AG04450 (cell line): ENCODE measurements at regions not wholly inside any gene's neighbourhood (a gene's known extent, or its start where the extent isn't known, plus 50 kb on each side); places are given as distances from the start of the nearest gene placed in this dataset.

ENCODE experiments used
- CTCF ChIA-PET: fragments of 300-600, 350-600 bp; formaldehyde crosslinking; extraction: SDS; loops from one replicate; lab custom pipeline; 2022; ENCODE audit warnings: antibody characterized with exemption, inconsistent platforms; lab: Charles Lee
- POLR2A ChIA-PET: fragments of 350-600 bp; formaldehyde crosslinking; extraction: SDS; loops from one replicate; lab custom pipeline; 2021; ENCODE audit warnings: antibody characterized with exemption, inconsistent platforms; lab: Yijun Ruan, JAX
- DNase-seq: peaks from one replicate; pipeline ENCODE4 v3.0.0-alpha.2; 2011; ENCODE audit warnings: low read depth, low spot score
- H3K27ac ChIP-seq: one replicate; pipeline ENCODE4 v1.5.1; 2012; ENCODE audit warnings: low read depth, low read length, control low read depth
- H3K27me3 ChIP-seq: one replicate; pipeline ENCODE4 v1.6.0; 2012; ENCODE audit warnings: low read length; ENCODE audit not compliant: control insufficient read depth, insufficient read depth
- H3K4me3 ChIP-seq: 2 replicates; pipeline ENCODE4 v1.5.1; 2011; ENCODE audit warnings: mild to moderate bottlenecking, low read depth, low read length, control low read depth
- H3K9me3 ChIP-seq: 2 replicates; pipeline ENCODE4 v1.5.1; 2012; ENCODE audit warnings: low read length; ENCODE audit not compliant: control insufficient read depth, insufficient read depth
- CTCF ChIP-seq: IDR thresholded peaks from 2 replicates; pipeline ENCODE4 v1.5.1; 2011; ENCODE audit warnings: low read depth, low read length, control low read depth, inconsistent platforms

- no peak overlapping the region for H3K27ac ChIP-seq
- H3K4me3 ChIP-seq = no peak overlapping the region
- no peaks in the 10 kb centered on the region for H3K9me3 ChIP-seq
- CTCF ChIA-PET = no interaction called here
- H3K27me3 ChIP-seq = no peaks in the 10 kb centered on the region
- DNase-seq = no peak
- no peak for TF ChIP-seq CTCF
- POLR2A ChIA-PET = no interaction called here
These were observed 65.1 kb downstream of the NOG start for GRCh38 chr17:56658648-56659047.

GRCh38 chr17:56659622-56660021 lies 66.1 kb downstream of the NOG start:
- POLR2A ChIA-PET = no interaction called here
- no peak overlapping the region for H3K27ac ChIP-seq
- no peaks in the 10 kb centered on the region for H3K9me3 ChIP-seq
- no peak overlapping the region for H3K4me3 ChIP-seq
- TF ChIP-seq CTCF = no peak
- CTCF ChIA-PET = no interaction called here
- no peaks in the 10 kb centered on the region for H3K27me3 ChIP-seq
- no peak for DNase-seq

- H3K27me3 ChIP-seq = peaks cover 7% of the 10 kb centered on the region
- ChIA-PET POLR2A (no interaction called here), CTCF (no interaction called here)
- DNase-seq = no peak
- H3K27ac ChIP-seq = no peak overlapping the region
- no peaks in the 10 kb centered on the region for H3K9me3 ChIP-seq
- no peak overlapping the region for H3K4me3 ChIP-seq
- no peak for TF ChIP-seq CTCF
These were observed 68.4 kb downstream of the NOG start for GRCh38 chr17:56661906-56662305.

- Histone ChIP-seq H3K9me3 (no peaks in the 10 kb centered on the region), H3K27ac (no peak overlapping the region), H3K27me3 (peaks cover 14% of the 10 kb centered on the region), H3K4me3 (no peak overlapping the region)
- TF ChIP-seq CTCF = no peak
- CTCF ChIA-PET = no interaction called here
- DNase-seq = no peak
- POLR2A ChIA-PET = no interaction called here
These were observed 72.4 kb downstream of the NOG start for GRCh38 chr17:56665864-56666263.

GRCh38 chr17:56667925-56668458 lies 74.5 kb downstream of the NOG start:
- DNase-seq = no peak
- Histone ChIP-seq H3K4me3 (no peak overlapping the region), H3K9me3 (no peaks in the 10 kb centered on the region), H3K27ac (no peak overlapping the region), H3K27me3 (peaks cover 19% of the 10 kb centered on the region)
- POLR2A ChIA-PET = no interaction called here
- no peak for TF ChIP-seq CTCF
- CTCF ChIA-PET = interaction anchor here (1.3 to 1.6 kb wide), 2 partner anchors 15 kb away, joined by 3 to 5 read pairs; no protein-coding TSS in a partner anchor
